ENCODE measurements at regions not wholly inside any gene's neighbourhood (a gene's known extent, or its start where the extent isn't known, plus 50 kb on each side); places are given as distances from the start of the nearest gene placed in this dataset.

GRCh38 chr5:168217497-168217896 is 73.9 kb upstream of the WWC1 start:
- no peak for DNase-seq (ENCODE audit: extremely low read depth in 1 of 11, low read depth in 9 of 11, low spot score in 4 of 11)

DNA sequence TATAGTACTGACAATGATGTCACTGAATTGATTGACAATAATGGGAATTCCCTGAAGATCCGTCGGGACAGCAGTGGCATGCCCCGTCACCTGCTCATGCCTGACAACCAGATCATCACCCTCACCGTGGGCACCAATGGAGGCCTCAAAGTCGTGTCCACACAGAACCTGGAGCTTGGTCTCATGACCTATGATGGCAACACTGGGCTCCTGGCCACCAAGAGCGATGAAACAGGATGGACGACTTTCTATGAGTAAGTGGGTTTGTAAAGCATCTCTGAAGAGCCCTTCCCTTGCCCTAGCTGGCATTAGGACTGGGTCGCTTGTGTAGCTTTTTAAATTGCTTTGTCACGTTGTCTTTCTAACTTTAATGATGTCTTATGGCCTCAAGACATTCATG is 72.7 kb upstream of the WWC1 start:
- DNase-seq (ENCODE audit: extremely low read depth in 1 of 11, low read depth in 9 of 11, low spot score in 4 of 11): no peak

DNA sequence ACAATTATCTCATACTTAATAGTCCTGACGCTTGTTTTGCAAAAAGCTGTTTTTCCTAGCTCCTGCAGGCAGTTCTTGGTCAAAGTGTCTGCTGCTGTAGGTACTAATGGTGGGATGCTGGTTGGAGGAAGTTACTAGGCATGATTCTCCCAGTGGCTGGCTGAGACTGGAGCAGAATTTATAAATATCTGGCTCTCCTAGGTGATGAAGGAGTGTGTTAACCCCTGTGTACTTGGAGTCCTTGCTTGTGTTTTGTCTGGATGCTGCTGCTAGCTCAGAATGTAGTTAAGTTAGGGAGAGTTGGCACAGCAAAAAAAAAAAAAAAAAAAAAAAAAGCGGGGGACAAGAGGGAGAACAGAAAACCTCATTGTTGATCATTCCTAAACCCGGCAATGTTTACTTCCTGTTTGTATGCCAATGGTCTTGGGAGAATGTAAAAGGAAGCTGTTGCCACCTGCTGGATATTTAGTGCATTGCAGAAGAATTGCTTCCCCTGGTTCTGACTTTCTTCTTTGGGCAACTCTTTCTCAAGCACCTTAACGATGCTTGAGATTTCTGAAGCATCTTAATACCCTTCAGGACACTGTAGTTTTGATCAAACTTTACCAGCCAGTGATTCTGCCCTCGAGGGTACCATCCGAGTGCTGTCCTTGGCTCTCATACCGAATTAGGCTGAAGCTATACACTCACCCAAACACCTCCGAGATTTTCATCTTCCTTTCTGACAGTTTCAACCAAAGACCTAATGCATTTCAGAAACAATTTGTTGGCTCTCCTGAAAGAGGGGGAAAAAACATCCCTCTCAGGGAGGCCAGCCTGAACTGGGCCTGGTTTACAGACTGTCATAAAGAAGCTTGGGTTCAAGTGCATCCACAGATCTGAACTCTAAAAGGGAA is 71.7 kb upstream of the WWC1 start:
- peak; percentile 49 to 83 (median 69) for DNase-seq (ENCODE audit: extremely low read depth in 1 of 11, low read depth in 9 of 11, low spot score in 4 of 11)

DNA sequence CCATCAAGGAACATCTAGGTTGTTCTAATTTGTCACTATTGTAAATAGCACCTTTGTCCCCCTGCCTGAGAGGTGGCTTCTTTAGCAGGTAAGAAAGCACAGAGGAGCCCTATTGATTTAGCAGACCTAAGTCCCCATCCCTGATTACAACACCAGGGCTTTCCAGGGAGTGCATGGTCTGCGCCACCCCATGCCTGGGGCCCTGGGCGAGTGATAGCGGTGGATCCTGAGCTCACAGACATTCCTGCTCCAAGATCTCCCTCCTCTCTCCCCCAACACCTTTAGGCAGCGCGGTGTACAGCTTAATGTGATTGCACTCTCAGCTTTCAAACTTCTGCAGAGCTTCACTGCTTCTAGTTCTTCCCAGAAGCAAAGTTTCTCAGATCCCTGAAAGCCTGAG is 67.4 kb upstream of the WWC1 start:
- DNase-seq (ENCODE audit: extremely low read depth in 1 of 11, low read depth in 9 of 11, low spot score in 4 of 11): no peak

- DNase-seq (ENCODE audit: extremely low read depth in 1 of 11, low read depth in 9 of 11, low spot score in 4 of 11): no peak
These were observed 65.4 kb upstream of the WWC1 start for GRCh38 chr5:168226012-168226411.

DNA sequence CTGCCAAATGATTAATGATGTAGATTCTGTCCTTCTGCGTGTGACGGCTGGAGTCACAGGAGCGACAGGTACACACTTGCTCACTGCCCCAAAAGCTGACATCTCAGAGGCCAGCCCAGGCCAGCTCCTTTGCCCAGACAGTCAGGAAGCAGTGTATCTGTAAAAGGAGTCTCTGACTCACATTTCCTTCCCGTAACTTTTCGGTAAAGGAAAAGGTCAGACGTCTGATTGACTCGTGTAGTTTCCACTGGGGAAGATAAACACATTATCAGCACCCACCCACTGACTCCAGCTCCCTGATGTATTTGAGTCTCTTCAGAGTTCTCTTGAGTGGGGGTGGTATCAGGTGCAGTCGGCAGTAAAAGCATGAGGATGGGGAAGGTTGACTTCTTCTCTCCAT is 64.4 kb upstream of the WWC1 start:
- no peak for DNase-seq (ENCODE audit: extremely low read depth in 1 of 11, low read depth in 9 of 11, low spot score in 4 of 11)

DNA sequence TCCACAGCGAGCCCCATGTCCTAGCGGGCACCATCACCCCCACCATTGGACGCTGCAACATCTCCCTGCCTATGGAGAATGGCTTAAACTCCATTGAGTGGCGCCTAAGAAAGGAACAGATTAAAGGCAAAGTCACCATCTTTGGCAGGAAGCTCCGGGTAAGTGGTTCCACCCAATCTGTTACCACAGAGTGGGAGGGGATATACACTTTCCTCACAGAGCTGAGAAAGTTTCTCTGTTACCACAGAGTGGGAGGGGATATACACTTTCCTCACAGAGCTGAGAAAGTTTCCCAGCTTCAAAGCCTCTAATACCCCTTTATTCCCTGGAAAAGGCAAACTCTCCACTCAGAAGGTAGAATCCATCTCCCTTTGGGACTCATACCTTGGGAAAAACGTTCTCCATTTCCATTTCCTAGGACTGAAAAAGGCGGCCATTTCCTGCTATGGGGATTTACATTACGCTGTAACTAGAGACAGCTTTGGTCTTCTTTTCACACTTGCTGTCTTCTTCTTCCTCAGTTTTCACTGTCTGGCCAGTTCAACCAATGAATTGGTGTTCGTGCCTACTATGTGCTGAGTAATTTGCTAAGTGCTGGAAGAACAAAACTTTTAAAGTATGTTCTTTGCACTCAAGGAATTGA is 63.4 kb upstream of the WWC1 start:
- no peak for DNase-seq (ENCODE audit: extremely low read depth in 1 of 11, low read depth in 9 of 11, low spot score in 4 of 11)

DNA sequence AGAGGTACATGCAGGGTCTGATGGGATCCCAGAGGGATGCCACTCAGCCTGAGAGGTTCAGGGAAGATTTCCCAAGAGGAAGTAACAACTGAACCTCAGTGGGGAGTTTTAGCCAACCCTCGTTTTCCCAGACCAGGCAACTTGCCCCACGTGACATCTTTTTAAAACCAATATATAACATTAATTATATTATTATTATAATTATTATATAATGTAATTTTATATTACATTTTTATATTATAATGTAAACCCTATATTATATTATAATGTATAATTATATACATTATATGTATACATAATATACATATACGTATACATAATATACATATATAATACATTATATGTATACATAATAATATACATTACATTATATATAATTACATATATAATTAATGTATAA is 62.8 kb upstream of the WWC1 start:
- no peak for DNase-seq (ENCODE audit: extremely low read depth in 1 of 11, low read depth in 9 of 11, low spot score in 4 of 11)

GRCh38 chr5:168234133-168234532 is 57.3 kb upstream of the WWC1 start:
- DNase-seq (ENCODE audit: extremely low read depth in 1 of 11, low read depth in 9 of 11, low spot score in 4 of 11): no peak

- DNase-seq (ENCODE audit: extremely low read depth in 1 of 11, low read depth in 9 of 11, low spot score in 4 of 11): no peak
These were observed 53.0 kb upstream of the WWC1 start for GRCh38 chr5:168238463-168238862.

GRCh38 chr5:168239325-168239724 is 52.1 kb upstream of the WWC1 start:
- no peak for DNase-seq (ENCODE audit: extremely low read depth in 1 of 11, low read depth in 9 of 11, low spot score in 4 of 11)

Data from renal cortex interstitium (tissue), 11 donors.